Neural crest cell (in vitro differentiated cells): ENCODE measurements at regions not wholly inside any gene's neighbourhood (a gene's known extent, or its start where the extent isn't known, plus 50 kb on each side); places are given as distances from the start of the nearest gene placed in this dataset.

ENCODE experiments used
- DNase-seq: peaks from one replicate; pipeline ENCODE4 v3.0.0; 2021; ENCODE audit warnings: low read depth, mixed read lengths, low spot score
- H3K27ac Mint-ChIP-seq: one replicate; pipeline ENCODE4 v1.8.0; 2021; ENCODE audit warnings: mild to moderate bottlenecking, mixed read lengths; ENCODE audit not compliant: unreplicated experiment
- H3K27me3 Mint-ChIP-seq: 2 replicates; pipeline ENCODE4 v1.8.0; 2021; ENCODE audit warnings: low read depth, mild to moderate bottlenecking, mixed read lengths
- H3K36me3 Mint-ChIP-seq: 2 replicates; pipeline ENCODE4 v1.8.0; 2021; ENCODE audit warnings: low read depth, mild to moderate bottlenecking, mixed read lengths
- H3K4me1 Mint-ChIP-seq: 2 replicates; pipeline ENCODE4 v1.8.0; 2021; ENCODE audit warnings: mixed read lengths
- H3K4me3 Mint-ChIP-seq: one replicate; pipeline ENCODE4 v1.8.0; 2021; ENCODE audit warnings: mild to moderate bottlenecking, mixed read lengths
- H3K9me3 Mint-ChIP-seq: 2 replicates; pipeline ENCODE4 v1.8.0; 2021; ENCODE audit warnings: mixed read lengths
- CTCF ChIP-seq: fragments of 200-600 bp; sonication (generic); conservative IDR thresholded peaks from 2 replicates; pipeline ENCODE4 v1.5.0; 2021; ENCODE audit warnings: antibody characterized with exemption, mild to moderate bottlenecking

- no peaks in the 10 kb centered on the region for H3K27me3 Mint-ChIP-seq
- H3K36me3 Mint-ChIP-seq, result peaks cover 24% of the 10 kb centered on the region
- no peak for TF ChIP-seq CTCF
- H3K4me1 Mint-ChIP-seq, result no peaks in the 10 kb centered on the region
- H3K9me3 Mint-ChIP-seq, result peaks cover 29% of the 10 kb centered on the region
- H3K4me3 Mint-ChIP-seq, result no peak overlapping the region
- H3K27ac Mint-ChIP-seq, result no peak overlapping the region
- DNase-seq, result no peak
Observed at GRCh38 chr6:66161546-66162108, 454.6 kb upstream of the EYS start.

GRCh38 chr6:66159937-66160336, 452.9 kb upstream of the EYS start:
- Mint-ChIP-seq H3K36me3 (peaks cover 19% of the 10 kb centered on the region), H3K4me3 (no peak overlapping the region), H3K27me3 (no peaks in the 10 kb centered on the region), H3K4me1 (no peaks in the 10 kb centered on the region), H3K9me3 (peaks cover 22% of the 10 kb centered on the region), H3K27ac (no peak overlapping the region)
- no peak for TF ChIP-seq CTCF
- DNase-seq, result no peak

GRCh38 chr6:66153247-66153646, 446.2 kb upstream of the EYS start:
- no peaks in the 10 kb centered on the region for H3K4me1 Mint-ChIP-seq
- TF ChIP-seq CTCF, result no peak
- no peak for DNase-seq
- H3K27me3 Mint-ChIP-seq, result no peaks in the 10 kb centered on the region
- H3K9me3 Mint-ChIP-seq, result peaks cover 5% of the 10 kb centered on the region
- no peaks in the 10 kb centered on the region for H3K36me3 Mint-ChIP-seq
- H3K27ac Mint-ChIP-seq, result no peak overlapping the region
- no peak overlapping the region for H3K4me3 Mint-ChIP-seq

- Mint-ChIP-seq H3K4me1 (peaks cover 6% of the 10 kb centered on the region), H3K27ac (no peak overlapping the region), H3K36me3 (no peaks in the 10 kb centered on the region), H3K27me3 (no peaks in the 10 kb centered on the region), H3K4me3 (no peak overlapping the region), H3K9me3 (peaks cover 2% of the 10 kb centered on the region)
- DNase-seq, result no peak
- no peak for TF ChIP-seq CTCF
Observed at GRCh38 chr6:66149132-66149531, 442.1 kb upstream of the EYS start.

- Mint-ChIP-seq H3K9me3 (no peaks in the 10 kb centered on the region), H3K4me3 (no peak overlapping the region), H3K36me3 (no peaks in the 10 kb centered on the region), H3K4me1 (peaks cover 6% of the 10 kb centered on the region), H3K27ac (no peak overlapping the region), H3K27me3 (no peaks in the 10 kb centered on the region)
- TF ChIP-seq CTCF, result no peak
- no peak for DNase-seq
Observed at GRCh38 chr6:66145867-66146266, 438.8 kb upstream of the EYS start.

- DNase-seq, result no peak
- no peak for TF ChIP-seq CTCF
- H3K9me3 Mint-ChIP-seq, result peaks cover 16% of the 10 kb centered on the region
- peaks cover 2% of the 10 kb centered on the region for H3K36me3 Mint-ChIP-seq
- peaks cover 7% of the 10 kb centered on the region for H3K4me1 Mint-ChIP-seq
- no peak overlapping the region for H3K27ac Mint-ChIP-seq
- no peak overlapping the region for H3K4me3 Mint-ChIP-seq
- no peaks in the 10 kb centered on the region for H3K27me3 Mint-ChIP-seq
Observed at GRCh38 chr6:66134021-66134420, 427.0 kb upstream of the EYS start.
